Loucy (cell line): ENCODE measurements at regions not wholly inside any gene's neighbourhood (a gene's known extent, or its start where the extent isn't known, plus 50 kb on each side); places are given as distances from the start of the nearest gene placed in this dataset.

ENCODE experiments used
- CTCF ChIP-seq: fragments of 200-600 bp; sonication (generic); conservative IDR thresholded peaks from 2 replicates; pipeline ENCODE4 v1.5.1; 2014; ENCODE audit warnings: mild to moderate bottlenecking, antibody characterized with exemption, low read length
- EZH2phosphoT487 ChIP-seq: fragments of 200-600 bp; IDR thresholded peaks from 2 replicates; pipeline ENCODE4 v1.6.1; 2018; ENCODE audit warnings: antibody characterized with exemption, mild to moderate bottlenecking, moderate library complexity, borderline replicate concordance

- TF ChIP-seq CTCF (no peak), EZH2phosphoT487 (no peak)
Measured at GRCh38 chr2:117339980-117340379, 474.5 kb upstream of the DDX18 start.
